ENCODE measurements at regions not wholly inside any gene's neighbourhood (a gene's known extent, or its start where the extent isn't known, plus 50 kb on each side); places are given as distances from the start of the nearest gene placed in this dataset.

- no peak for DNase-seq
Observed at GRCh38 chr2:22855761-22856184, 529.2 kb upstream of the KLHL29 start.

DNA sequence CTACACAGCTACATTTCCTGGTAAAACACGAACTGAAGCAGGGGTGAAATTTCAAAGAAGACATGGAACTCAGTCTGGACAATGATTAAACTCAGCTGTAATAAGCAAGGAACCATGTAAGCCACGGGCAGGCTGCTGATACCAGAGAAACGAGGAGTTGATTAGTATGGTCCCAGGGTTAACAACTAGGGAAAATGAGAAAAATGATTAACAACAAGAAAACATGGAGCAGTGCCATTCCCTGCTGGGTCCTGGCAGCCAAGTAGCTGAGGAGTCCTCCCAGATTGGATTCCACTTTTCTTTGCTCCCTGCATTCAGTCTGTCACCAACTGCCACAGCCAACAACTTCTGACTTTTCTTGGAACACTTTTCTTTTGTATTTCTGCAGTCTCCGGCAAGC is 517.0 kb upstream of the KLHL29 start:
- DNase-seq: peak; percentile 5

DNA sequence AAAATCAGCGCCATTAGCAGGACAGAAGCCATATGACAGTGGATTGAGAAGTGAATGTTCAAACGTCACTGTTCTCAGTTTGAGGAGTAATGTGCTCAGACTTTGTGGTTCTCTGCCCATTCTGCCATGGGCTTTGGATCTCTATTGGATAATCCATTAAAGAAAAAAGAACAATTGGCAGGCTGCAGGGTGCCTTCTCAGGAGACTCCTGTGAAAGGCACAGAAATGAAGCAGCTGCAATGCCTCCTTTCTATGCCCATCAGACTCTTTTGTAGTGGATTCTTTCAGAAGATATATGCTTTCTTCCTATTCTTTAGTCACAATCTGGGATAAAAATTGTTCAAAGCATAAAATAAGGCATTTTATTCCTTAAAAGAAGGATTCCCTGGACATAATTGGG is 506.9 kb upstream of the KLHL29 start:
- DNase-seq: no peak

- no peak for DNase-seq
Observed at GRCh38 chr2:22879009-22879863, 505.7 kb upstream of the KLHL29 start.

DNA sequence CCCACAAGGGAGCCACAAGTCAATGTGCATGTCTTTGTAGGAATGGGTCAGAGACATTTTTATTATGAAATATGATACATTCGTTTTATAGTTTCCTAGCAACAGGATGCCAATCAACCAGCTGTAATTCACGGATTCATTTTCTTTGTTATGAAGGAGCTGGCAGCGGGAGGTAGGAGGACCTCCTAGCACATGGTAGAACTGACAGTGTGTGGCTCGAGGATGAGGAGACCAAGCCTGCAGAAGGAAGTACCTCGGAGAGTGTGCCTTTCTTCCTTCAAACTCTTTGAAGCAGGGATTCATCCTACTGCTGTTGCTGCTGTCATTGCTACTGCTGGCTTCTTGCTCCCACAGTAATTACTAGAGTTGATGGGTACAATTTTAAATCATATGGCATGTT is 504.8 kb upstream of the KLHL29 start:
- no peak for DNase-seq

DNA sequence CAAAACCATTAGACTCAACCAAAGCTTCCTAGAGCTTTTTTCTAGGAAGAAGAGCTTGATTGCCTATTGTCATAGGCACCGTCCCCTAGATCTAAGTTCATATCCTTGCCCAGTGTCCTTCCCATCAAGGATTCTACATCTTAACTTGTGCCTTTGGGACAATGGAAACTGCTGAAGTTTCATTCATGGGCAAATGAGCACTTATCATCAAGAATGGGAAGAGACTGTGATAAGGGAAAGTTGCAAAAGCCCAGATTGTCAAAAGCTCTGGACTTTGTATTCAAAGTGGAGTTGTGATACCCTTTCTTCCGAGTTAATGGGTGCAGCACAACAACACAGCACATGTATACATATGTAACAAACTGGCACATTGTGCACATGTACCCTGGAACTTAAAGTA is 503.0 kb upstream of the KLHL29 start:
- DNase-seq: no peak

DNA sequence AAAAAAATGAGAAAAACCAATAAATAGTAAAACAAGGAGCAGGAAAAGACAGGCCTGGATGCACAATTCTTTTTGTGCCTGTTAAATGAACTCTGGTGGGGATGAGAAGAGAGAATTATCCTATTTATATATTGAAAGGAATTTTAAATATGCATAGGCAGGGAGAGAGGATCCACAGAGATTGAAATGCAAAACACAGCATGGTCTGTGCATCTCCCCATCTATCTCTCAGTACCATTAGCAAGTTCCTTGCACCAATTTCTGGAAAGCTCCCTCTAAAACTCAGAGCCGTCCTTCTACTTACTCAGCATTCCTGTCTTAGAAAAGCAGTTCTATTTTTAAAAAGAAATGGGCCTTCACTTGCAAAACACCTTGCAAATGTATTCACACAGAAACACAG is 502.3 kb upstream of the KLHL29 start:
- DNase-seq: no peak

- DNase-seq: no peak
Observed at GRCh38 chr2:22883054-22883453, 501.9 kb upstream of the KLHL29 start.

DNA sequence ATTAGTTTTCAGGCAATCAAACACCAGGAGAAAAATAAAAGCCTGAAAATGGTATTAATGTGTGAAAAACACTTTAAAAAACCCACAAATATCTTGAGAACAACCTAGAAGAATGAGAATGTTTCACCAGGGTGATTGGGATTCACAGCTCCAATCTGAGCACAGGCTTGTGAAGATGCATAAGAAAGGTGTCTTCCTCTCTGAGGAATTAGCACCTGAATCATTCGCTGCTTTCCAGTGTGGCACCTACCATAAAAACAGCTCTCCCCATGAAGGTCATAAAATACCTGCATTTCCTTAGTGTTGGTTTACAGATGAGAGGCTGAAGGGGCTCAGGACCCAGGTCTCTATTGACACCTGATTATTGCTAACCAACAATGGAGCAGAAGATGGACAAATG is 499.7 kb upstream of the KLHL29 start:
- no peak for DNase-seq

- DNase-seq: no peak
Observed at GRCh38 chr2:22887426-22887825, 497.6 kb upstream of the KLHL29 start.

GRCh38 chr2:22887845-22888244 is 497.1 kb upstream of the KLHL29 start:
- DNase-seq: no peak

DNA sequence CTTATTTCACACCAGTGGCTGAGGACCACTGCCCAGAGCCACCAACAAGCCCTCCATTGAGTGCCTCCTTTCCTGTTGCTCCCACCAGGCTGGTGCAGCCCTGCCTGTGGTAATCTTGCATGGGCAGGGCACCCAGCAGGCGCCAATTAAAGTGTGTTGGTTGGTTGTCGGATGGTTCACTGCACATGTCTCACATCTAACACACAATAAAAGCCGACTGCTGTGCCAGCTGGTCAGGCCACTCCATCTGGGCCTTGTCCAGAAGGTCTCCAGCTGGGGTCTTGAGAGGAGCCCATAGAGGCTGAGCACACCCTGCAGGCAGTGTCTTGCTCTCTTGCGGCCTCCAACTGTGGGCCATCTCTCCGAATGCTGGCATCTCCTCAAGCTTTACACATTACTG is 494.8 kb upstream of the KLHL29 start:
- DNase-seq: no peak

- peak; percentile 20 for DNase-seq
Observed at GRCh38 chr2:22893761-22894517, 491.0 kb upstream of the KLHL29 start.

GRCh38 chr2:22894761-22895160 is 490.2 kb upstream of the KLHL29 start:
- peak; percentile 73 for DNase-seq

- DNase-seq: no peak
Observed at GRCh38 chr2:22897428-22897827, 487.6 kb upstream of the KLHL29 start.

- DNase-seq: no peak
Observed at GRCh38 chr2:22900674-22901073, 484.3 kb upstream of the KLHL29 start.

DNA sequence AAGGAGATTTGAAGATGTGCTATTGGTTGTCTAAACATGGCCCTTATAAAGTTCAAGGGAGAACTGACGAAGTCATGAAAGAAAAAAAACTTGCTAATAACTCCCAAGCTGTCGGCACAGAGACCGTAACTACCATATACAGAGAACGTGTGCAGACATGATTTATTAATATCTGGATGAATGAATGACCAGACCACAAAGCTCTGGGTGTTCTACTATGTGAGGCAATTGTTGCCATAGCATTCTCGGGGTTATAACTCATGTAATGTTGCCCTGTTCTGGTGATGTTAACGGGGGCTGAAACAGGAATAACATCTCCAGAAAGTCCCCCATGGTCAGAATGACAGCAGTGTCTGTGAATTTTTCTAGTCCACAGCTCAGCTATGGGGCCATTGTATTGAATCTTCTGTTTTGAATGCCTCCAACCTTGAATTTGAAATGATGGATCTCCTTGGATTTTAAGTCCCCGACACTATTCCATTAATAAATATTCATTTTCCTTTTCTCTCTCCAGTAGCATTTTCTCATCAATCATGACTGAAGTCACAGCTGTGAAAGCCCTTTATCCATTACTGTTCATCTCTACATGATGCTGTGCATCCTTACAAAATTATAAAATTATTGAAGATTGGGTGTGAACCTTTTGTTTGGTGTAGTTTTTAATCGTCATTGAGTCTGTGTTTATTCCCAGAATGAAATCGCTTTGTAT is 483.4 kb upstream of the KLHL29 start:
- DNase-seq: no peak

- no peak for DNase-seq
Observed at GRCh38 chr2:22902180-22902550, 482.8 kb upstream of the KLHL29 start.

DNA sequence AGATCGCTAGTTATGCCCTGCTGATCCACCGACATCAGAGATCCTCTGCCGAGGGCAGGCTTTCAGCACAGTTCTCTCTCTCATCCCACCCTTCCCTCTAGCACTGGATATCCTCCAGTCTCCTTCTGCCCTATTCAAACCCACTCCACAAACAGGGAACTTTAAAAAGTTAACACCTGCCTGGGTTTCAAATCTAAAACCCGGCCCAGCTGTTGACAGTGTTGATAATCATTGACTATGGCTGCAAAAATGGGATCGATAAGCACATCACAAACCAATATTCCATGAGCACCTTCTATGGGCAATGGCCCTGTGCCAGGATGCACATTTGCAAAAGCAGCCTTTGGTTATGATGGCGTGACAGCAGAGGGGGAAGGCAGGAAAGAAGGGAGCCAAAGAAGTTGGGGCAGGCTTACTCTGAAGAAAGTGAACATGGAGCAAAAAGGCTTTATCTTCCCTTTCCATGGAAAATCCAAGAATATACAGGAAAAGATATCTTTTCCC is 482.3 kb upstream of the KLHL29 start:
- DNase-seq: no peak

DNA sequence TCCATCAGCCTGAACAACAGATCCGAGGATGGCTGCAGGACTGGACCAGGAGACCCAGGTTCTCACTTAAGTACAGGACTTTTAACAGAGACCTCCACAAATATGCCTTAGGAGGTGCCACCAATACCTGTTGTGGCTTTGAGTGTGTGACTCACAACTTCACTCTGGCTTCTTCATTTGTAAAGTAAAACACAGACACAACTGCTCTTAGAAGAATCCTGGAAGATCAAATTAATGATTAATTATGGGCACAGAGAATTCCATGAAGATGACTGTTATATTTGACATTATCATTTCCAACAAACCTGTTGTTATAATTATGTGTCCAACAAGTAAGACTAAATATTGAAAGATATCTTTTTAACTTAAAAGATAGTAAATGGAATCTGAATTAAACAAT is 481.4 kb upstream of the KLHL29 start:
- DNase-seq: no peak

DNA sequence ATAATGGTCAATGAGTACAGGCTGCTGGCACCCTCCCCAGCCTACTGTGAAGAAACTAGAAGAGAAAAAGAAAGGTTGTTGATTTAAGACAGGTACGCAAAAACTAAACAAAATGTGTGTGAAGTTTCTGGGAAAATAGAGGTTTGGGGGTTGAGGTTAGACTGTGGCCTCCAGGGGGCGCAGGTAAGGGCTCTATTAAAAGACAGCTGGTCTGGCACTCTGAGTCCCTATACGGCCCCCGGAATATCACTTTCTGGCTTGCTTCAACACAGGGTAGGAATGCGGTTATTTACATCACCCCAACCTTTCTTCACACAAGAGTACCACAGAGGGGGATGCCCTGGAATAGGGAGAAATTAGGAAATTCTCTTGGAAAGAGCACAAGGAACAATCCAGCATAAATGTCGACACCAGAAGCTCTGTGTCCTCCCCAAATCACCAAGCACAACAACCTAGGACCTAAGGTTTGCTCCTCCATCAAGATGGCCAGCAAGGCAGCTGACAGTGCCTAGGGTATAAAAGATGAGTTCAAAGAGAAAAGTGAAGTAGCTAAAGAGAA is 480.8 kb upstream of the KLHL29 start:
- peak; percentile 41 for DNase-seq

GRCh38 chr2:22907330-22907729 is 477.6 kb upstream of the KLHL29 start:
- no peak for DNase-seq

GRCh38 chr2:22912398-22912797 is 472.6 kb upstream of the KLHL29 start:
- DNase-seq: peak; percentile 36

All from tongue (tissue), 1 donor.